Stimulated activated CD4-positive, alpha-beta T cell treated with anti-CD3 and anti-CD28 coated beads, Interleukin-4, amount 100 ng/mL, for 24 hours (primary cell): ENCODE measurements at regions not wholly inside any gene's neighbourhood (a gene's known extent, or its start where the extent isn't known, plus 50 kb on each side); places are given as distances from the start of the nearest gene placed in this dataset.

Experiments used
- DNase-seq: peaks from one replicate; pipeline ENCODE4 v3.0.0-alpha.2; 2020

DNA sequence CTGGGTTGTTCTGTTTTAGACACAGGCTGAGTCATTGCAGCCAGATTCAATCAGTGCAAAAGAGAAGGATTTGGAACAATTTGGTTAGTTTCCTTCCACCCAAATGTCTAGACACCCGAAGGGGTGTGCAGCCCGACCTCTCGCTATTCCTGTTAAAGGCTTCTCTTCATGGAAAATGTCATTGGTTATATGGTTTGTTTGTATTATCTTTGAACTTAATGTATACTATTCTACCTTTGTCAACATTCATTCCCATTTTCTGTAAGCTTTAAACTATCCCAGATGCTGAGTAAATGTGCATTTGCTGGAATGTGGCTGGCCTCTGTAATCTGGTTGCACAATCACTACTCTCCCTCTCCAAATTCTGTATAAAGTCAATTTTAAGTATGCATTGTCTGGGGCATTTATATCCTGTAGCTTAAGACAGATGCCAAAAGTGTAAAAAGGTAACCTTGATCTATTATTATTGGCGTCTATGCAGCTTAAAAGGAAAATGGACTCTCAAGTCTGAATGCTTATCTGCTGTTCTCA lies 80.4 kb upstream of the RND3 start:
- DNase-seq, result no peak

DNA sequence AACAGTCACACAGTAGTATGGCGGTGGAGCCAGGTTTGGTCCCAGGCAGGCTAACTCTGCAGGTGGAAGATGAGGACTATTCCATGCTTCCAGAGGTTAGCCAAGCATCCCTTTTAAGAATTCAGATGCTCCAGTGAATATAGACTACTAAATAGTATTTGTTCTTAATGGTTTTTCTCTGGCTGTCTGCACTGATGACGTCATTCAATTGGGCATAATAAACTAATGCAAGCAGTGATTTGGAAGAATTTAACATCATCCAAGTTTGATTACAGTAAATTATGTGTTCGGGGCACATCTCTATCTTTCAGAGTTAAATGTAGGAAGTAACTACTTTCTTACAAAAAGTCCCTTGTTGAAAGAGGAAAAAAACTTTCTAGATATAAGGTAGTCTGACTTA lies 78.8 kb upstream of the RND3 start:
- no peak for DNase-seq

DNA sequence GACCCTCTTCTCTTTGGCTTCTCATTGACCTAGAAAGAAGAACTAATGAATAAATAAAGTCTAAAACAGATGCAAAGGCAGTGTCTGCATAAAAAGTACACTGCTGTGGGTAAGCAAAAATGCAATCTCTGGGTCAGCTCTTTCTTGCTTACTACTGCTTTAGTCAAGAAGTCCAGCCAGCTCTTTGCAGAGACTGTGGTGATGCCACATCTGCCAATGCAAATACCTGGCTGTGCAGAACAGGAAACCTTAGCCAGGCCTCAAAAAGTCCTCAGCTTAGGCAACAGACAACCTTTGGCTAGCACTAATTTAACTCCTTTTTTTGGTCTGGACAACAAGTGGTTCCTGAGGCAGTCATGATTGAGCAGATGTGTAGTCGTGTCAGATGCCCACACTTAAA lies 73.6 kb upstream of the RND3 start:
- no peak for DNase-seq

DNA sequence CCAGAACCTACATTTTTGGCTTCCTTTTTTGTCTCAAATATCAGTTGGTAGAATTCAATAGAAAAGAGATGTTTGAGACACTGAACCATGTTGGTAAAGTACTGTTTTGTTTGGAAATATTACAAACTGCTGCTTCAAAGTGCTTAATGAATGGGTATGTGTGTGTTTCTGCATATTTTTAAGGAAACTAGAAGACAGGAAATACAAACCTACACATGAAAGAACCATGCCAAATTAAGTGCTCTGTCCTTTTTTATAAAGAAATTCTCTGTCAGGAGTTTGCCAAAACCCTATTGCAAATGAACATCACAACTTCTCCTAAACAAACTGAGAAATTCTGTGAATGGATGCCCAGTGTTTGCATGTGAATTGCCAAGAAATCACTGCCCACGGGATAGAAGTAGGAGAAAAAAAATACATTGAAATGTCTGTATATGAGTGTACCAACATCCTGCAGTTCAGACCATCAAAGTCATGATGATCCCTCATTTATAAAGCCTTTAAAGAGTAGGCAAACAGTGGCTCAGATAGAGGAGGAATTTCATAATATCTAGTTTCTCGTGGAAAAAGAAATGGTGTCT lies 69.6 kb upstream of the RND3 start:
- no peak for DNase-seq

DNA sequence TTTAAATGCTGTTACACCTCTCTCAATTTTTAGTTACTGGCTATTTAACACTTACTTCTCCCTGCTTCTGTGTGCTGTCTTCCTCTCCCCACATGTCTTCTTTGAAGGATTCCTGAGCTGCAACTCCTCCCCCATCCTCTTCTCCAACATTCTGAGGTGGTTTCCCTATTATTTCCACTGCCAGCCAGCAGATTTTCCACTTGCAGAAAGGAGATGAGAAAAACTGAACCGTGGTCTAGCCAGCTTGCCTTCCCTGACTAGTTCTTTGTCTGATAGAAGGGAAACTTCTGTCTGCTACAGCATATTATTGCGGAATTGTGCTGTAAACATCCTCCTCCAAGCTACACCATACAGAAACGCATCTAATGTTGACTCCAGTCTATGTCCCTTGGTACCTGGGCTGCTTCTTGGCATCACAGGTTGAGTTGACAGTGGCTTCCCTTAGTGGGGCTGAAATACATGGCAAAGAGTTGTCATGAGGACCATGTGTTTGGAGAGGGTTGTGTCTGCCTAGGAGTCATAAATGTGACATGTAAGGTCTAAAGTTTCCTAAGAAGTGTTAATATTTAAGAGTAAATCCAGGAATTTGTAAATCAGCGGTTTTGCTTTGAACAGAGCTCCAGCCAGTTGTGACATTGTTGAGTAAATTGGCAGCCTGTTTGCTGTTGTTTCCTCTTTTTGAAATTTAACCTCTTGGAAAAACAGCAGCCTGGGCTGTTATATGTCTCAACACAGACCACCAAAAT lies 68.3 kb upstream of the RND3 start:
- no peak for DNase-seq

DNA sequence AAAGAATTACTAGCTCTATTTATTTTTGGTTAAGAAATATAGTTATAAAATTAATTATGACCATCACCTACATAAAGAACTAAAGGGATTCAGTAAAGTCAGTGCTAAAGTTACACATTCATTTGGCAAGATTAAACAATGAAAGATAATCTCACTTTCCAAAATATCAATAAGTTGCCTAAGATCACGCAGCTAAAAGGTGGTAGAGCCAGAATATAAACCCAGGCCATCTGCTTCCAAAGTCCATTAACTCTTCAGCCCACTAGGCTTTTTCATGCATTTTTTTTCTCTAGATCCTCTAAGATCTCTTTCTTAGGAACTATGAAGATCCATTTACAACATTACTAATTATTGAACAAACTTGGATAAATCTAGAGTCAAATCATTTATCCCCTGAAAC lies 66.6 kb upstream of the RND3 start:
- no peak for DNase-seq

DNA sequence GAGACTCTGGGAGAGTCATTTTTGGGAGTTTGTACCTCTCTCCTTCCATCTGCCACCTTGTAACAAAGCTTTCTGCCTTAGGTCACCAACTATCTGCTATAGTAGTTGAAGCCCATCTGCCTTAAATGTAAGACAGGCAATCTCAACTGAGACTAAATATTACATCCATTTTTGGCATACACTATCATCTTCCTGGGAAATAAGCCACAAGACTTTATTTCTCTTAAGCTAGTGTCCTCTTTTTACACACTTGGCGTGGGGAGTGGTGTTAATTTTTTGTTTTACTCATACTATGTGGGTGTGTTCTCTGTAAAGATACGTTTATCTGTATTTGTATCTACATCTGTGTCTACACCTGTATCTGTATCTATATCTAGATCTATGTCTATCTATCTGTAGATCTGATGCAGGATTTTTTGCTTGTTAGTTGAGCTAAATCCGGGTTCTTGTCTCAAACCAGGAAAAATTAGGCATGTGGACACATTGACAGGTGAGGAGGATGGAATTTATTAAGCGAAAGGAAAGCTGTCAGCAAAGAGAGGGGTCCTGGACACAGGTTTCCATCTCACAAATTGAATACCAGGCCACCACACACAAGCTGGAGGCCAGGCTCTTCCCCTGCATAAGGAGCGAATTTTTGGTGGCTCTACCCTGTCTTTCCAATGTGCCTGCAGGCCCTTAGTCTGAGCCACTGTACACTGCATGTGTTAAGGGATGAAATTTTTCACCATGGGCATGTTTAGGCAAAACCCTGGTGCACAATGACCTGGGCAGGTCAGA lies 64.8 kb upstream of the RND3 start:
- no peak for DNase-seq

DNA sequence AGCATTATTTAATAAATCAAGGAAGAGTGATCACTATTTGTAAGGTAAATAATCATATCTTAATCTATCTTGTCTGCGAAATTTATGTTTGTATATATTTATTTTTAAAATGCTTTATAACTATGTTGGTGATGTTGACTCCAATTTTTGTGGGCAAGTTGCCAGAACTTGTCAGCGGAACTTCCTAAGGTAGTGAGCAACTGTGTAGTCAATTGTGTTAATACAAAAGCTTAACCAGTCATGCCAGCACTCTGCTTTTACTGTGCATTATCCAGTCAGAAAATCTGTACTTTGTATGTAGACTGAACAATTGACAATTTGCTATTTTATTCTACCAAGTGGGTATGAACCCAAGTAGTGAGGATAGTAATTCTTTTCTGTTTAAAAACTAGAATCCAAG lies 61.9 kb upstream of the RND3 start:
- no peak for DNase-seq

DNA sequence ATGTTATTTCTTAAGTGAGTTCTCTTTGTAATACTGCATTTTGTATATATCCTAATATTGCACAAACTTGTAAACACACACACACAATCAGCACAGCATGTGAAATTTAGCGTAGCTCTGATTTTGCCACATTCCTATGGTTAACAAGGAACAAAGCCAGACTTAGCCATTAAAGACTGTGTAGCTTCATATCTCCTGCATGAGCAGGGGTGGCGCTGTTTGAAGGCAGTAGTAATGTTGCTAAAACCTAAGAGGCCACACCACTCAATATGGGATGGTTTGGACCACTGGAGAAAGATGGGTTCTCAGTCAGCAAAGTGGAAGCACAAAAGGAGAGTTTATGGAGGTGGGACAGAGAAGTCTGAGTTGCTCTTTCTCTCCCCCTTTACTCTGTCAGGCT lies 61.1 kb upstream of the RND3 start:
- no peak for DNase-seq

DNA sequence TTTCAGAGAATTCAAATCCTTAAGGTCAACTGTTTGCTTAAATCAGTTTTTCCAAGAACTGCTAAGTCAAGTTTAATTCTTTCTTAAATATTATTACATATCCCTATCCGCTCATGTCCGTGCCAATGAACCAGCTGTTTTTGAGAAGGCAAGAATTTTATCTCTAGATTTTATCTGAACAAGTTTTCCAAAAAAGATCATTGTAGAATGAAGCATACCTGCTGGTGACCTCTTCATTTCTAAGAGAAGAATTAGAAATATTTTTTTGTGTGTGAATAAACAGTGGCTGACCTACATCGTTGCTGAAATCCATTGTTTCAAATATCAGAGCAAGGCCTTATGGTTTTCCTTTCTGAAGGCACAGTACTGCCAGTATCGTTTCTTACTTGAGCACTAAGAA lies 58.4 kb upstream of the RND3 start:
- no peak for DNase-seq

DNA sequence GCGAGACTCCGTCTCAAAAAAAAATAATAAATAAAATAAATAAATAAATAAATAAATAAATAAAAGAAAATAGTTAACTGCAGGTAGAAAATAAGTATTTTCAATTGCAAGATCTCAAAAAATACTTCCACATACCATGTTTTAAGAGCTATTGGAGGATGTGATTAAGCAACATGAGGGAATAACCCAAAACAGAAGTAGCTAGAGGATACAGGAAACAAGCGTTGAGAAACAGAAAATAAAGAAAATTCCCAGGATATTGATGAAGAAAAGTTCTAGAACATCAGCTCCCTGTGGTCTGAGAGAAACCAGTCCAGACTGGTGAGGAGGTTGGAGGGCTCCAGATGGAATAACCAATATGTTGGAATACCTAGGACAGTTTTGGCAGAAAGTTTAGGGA lies 57.3 kb upstream of the RND3 start:
- no peak for DNase-seq

DNA sequence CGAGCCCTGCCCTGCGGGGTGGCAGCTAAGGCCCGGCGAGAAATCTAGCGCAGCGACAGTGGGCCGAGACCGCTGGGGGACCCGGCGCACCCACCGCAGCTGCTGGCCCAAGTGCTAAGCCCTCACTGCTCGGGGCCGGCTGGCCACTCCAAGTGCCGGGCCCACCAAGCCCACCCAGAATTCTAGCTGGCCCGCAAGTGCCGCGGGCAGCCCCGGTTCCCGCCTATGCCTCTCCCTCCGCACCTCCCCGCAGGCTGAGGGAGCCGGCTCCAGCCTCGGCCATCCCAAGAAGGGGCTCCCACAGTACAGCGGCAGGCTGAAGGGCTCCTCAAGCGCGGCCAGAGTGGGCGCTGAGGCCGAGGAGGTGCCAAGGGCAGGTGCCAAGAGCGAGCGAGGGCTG lies 55.2 kb upstream of the RND3 start:
- DNase-seq, result no peak

DNA sequence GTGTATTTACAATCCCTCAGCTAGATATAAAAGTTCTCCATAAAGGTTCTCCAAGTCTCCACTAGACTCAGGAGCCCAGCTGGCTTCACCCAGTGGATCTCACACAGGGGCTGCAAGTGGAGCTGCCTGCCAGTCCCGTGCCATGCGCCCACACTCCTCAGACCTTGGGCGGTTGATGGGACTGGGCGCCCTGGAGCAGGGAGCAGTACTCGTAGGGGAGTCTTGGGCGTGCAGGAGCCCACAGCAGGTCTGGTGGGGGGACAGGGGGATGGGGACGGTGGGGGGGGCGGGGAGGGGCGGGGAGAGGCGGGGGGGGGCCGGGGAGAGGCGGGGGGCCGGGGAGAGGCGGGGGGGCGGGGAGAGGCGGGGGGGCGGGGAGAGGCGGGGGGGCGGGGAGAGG lies 54.7 kb upstream of the RND3 start:
- no peak for DNase-seq

DNA sequence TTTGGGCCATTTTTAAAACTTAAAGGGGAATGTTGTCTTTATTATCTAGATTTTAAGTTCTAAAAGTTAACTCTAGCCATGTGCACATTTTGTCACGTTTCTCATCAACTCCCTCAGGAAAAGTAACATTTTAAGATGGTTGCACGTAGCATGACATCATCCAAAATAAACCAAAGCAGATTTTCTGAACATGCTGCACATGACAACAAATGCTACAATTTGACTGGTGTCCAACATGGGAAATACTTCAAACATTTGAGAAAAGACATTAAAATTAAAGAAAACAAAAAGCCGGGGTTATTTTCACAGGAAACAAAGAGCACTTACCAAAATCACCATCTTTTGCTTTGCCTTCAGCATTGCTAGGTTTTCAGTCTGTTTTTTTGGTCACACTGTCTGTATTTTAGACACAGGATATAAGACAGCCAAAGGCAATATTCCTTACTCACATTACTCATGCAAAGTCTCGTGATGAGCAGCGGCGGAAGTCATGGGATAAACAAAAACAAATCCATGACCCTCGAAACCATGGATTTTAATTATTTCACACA lies 51.3 kb upstream of the RND3 start:
- no peak for DNase-seq
